Upper lobe of left lung (tissue), 4 donors: ENCODE measurements at regions not wholly inside any gene's neighbourhood (a gene's known extent, or its start where the extent isn't known, plus 50 kb on each side); places are given as distances from the start of the nearest gene placed in this dataset.

Experiments used
- CTCF ChIP-seq, 6 experiments: fragments of 450-650 bp in 4 of 6; fragments of 200-600 bp in 2 of 6; sonication (generic) in 2 of 6; IDR thresholded peaks; one replicate each; pipeline ENCODE4 v1.5.1; 2016 to 2019; ENCODE audit warnings: antibody characterized with exemption in 6 of 6
- EP300 ChIP-seq, 4 donors: sonication (generic); formaldehyde crosslinking; IDR thresholded peaks; one replicate each; pipeline ENCODE4 v1.5.1; 2017; ENCODE audit warnings: antibody characterized with exemption in 4 of 4, control low read depth in 2 of 4
- POLR2A ChIP-seq, 4 donors: fragments of 450-650 bp; IDR thresholded peaks; one replicate each; pipeline ENCODE4 v1.5.1; 2016 to 2017; ENCODE audit warnings: antibody characterized with exemption in 4 of 4, mild to moderate bottlenecking in 2 of 4
- POLR2AphosphoS5 ChIP-seq, 2 donors: sonication (generic); formaldehyde crosslinking; IDR thresholded peaks; one replicate each; pipeline ENCODE4 v1.5.1; 2017; ENCODE audit warnings: antibody characterized with exemption in 2 of 2

DNA sequence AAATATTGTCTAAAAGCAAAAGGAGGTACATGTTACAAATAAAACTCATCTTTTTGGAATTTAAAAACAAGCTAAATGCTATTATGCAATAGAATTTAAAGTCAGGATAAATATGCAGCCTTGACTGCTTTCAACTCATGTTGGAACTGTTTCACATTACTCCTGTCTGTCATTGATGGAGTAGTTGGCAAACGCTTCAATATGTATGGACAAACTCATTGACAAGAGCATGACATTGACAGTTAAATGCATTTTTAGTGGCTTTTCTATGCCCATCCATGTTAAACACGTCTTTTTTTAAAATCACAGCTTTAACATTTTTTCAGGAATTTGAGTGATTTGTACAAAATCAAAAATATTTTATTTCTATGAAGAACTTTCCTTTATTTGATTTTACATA, 1560.5 kb downstream of the KCNT2 start:
- TF ChIP-seq POLR2A (IDR thresholded peaks at IDR 0.05) (no peak), POLR2AphosphoS5 (IDR thresholded peaks at IDR 0.05) (no peak), CTCF (IDR thresholded peaks at IDR 0.05) (no peak), EP300 (IDR thresholded peaks at IDR 0.05) (no peak)
